Right lobe of liver (tissue), 4 donors: ENCODE measurements at regions not wholly inside any gene's neighbourhood (a gene's known extent, or its start where the extent isn't known, plus 50 kb on each side); places are given as distances from the start of the nearest gene placed in this dataset.

Experiments
- POLR2A ChIP-seq: fragments of 450-650 bp; IDR thresholded peaks from one replicate; pipeline ENCODE4 v1.6.1; 2017; ENCODE audit warnings: antibody characterized with exemption, mild to moderate bottlenecking
- TF ChIP-seq, protein P1 (sequence below), 4 donors: fragments of 200-600 bp in 3 of 4; fragments of 450-650 bp in 1 of 4; IDR thresholded peaks; one replicate each; pipeline versions ENCODE4 v1.5.1 to v1.8.0; 2016 to 2022; ENCODE audit warnings: antibody characterized with exemption in 4 of 4, mild to moderate bottlenecking in 2 of 4
- donor health status: DM: no; HTN: no; CAD: no.
- donor health status: DM: no; HTN: no; CAD: no.
- donor health status: DM: no; HTN: yes; CAD: no.

DNA sequence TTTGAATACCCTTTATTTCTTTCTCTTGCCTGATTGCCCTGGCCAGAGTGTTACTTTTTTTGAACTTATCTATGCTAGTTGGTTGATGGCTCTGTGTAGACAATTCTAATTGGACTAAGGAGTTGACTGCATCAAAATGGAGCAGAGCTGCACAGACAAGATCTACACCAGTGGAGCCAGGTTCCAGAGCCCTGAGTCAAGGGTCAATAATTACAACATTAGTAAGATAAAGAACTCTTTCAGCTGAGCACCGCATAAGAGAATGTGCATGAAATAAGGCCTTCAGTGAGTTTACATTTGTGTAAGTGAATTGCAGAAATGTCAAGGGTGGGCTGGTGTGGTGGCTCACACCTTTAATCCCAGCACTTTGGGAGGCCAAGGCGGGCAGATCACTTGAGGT lies 599.7 kb upstream of the TENM3 start:
- TF ChIP-seq, protein P1, sequence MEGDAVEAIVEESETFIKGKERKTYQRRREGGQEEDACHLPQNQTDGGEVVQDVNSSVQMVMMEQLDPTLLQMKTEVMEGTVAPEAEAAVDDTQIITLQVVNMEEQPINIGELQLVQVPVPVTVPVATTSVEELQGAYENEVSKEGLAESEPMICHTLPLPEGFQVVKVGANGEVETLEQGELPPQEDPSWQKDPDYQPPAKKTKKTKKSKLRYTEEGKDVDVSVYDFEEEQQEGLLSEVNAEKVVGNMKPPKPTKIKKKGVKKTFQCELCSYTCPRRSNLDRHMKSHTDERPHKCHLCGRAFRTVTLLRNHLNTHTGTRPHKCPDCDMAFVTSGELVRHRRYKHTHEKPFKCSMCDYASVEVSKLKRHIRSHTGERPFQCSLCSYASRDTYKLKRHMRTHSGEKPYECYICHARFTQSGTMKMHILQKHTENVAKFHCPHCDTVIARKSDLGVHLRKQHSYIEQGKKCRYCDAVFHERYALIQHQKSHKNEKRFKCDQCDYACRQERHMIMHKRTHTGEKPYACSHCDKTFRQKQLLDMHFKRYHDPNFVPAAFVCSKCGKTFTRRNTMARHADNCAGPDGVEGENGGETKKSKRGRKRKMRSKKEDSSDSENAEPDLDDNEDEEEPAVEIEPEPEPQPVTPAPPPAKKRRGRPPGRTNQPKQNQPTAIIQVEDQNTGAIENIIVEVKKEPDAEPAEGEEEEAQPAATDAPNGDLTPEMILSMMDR (IDR thresholded peaks at IDR 0.05): no peak
- TF ChIP-seq POLR2A: no peak
